Endothelial cell of hepatic sinusoid (primary cell): ENCODE measurements at regions not wholly inside any gene's neighbourhood (a gene's known extent, or its start where the extent isn't known, plus 50 kb on each side); places are given as distances from the start of the nearest gene placed in this dataset.

Experiments used
- in situ Hi-C: cut with HindIII; loops from 2 replicates; pipeline ENCODE4 v1.10.0; 2017; ENCODE audit warnings: low sequenced_read_pairs

DNA sequence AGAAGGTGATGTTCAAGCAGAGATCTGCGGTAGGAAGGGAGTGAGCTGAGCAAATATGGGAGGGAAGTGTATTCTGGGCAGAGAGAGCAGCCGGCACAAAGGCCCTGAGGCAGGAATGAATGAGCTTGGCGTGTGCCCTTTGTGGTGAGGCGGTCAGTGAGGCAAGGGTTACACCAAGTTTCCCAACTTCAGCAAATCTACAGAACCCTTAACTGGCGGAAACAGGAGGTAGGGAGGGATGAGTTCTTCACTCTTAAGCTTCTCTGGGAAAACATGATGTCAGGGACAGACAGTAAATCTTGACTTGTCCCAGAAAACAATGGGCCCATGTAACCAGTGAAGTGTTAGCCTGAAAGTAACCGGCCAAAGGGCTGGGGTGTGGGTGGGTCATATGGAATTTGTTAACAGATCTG is 97.1 kb upstream of the PTPN1 start:
- in situ Hi-C loops: loop anchor here (5.0 kb wide), 2 partner anchors 69 to 91 kb away; no protein-coding TSS in a partner anchor

DNA sequence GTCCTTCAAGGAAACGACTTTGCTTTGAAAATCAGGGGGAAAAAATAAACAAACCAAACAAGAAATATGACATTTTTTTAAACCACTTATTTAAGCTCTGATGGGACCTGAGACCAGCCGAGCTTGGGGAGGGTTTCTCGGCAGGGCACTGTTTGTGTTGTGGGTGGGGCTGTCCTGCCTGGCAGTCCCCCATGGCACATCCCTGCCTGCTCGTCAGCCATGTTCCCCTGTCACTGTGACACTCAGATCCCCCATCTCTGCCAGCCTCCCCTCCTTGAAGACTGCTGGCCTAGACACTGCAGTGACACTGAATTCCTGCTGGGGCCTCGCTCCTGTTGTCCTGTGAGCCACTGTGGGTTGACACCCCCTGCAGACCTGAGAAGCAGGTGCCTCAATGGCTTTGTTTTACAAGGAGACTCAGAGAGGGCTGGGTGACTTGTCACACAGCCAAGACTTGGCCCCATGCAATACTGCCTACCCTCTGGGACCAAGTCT is 95.1 kb upstream of the PTPN1 start:
- in situ Hi-C loops: no loop called here

DNA sequence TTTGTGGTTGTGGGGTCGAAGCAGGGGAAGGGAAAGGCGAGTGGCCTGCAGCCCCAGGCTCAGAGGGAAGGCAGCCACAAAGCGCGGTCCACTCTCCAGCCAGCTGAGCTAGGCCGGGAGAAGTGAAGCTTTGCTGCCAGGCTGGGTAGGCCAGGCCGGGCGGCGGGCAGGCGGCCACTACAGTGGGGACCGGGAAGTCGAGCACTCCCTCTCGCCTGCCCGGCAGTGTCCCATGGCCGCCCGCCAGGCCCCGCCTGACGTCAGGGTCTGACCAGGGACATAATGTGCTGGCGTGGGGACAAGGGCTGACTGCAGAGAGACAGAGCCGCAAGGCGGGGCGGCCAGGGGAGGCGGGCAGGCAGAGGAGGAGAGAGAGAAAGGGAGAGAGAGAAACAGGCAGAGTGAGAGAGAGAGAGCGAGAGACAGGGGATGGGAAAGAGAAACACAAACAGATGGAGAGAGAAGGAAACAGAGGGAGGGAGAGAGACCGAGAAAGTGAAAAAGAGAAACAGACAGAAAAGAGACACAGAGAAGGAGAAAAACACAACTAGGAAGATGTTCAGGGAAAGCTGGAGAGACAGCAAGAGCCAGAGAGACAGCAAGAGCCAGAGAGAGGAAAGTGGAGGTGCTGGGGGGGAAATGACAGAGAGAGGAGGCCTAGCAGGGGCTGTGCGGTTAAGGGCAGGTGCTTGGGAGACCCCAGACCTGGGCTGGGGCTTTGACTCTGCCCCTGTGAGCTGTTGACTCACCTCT is 94.5 kb upstream of the PTPN1 start:
- in situ Hi-C loops: no loop called here

DNA sequence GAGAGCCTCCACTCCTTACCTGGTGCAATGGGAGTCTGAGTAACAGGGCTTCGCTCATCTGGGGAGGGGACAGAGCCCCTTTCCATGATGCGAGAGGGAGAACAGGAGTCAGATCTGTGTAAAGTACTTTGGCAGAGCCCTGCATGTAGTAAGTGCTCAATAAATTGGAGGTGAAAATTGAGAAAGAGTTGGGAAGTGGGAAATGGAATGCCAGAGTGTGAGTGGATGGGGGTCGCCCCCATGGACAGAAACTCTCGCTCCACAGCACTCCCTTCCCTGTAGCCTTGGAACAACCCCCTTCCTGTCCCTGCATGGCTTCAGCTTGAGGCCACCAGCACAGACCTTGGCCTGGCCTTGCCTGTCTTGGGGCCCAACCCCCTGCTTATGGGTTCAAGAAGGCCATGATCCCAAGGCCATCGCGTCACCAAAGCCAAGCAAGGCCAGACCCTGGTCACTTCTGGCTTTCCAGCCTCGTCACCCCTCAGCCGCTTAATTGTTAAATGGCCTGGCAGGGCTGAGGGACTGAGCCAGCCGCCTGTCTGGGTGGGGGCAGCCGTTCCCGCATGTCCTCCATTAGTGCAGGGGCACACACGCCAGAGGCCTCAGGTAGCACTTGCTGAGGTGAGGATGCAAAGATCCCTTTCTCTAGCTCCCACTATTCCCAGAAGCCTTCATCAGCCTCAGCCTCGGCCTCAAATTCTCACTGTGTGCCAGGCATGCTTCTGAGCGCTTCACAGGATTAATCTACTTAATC is 93.7 kb upstream of the PTPN1 start:
- in situ Hi-C loops: no loop called here

DNA sequence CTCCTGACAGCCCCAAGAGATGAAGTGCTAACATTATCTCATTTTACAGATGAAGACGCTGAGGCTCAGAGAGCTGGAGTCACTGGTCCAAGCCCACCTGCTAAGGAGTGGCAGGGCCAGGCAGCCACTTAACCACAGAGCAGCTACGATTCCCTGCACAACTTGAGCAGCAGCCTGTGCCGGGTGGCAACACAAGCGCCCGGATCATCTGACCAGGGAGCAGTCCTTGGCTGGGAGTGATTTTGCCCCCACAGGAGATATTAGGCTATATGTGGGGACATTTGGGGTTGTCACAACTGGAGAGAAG is 93.2 kb upstream of the PTPN1 start:
- in situ Hi-C loops: no loop called here

DNA sequence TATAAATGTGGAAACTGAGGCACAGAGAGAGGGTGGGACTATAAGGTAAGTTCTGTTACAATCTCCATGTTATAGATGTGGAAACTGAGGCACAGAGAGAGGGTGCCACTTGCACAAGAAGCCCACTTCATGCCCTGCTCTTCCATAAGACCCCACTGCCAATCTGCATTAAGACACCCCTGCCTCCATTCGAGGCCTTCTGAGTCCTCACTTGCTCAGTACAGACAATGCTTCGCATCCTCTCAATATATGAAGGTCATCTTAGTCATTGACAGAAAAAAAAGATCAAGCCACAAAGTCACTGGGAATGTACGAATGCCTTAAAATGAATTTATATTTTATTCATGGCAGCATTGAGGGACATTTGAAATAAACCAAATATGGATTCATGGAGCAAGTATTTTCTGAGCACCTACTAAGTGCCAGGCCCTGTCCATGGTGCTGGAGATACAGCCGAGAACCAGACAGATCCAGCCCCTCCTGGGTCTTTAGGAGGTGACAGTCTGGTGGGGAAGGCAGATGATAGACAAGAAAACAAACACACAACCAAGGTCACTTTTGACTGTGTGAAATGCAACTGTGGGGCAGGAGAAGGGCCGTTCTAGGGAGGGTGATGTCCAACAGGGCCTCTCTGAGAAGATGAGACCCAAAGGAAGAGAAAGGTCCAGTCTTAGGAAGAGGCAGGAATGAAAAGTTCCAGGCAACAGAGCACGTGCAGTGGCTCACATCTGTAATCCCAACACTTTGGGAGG is 92.5 kb upstream of the PTPN1 start:
- in situ Hi-C loops: no loop called here

DNA sequence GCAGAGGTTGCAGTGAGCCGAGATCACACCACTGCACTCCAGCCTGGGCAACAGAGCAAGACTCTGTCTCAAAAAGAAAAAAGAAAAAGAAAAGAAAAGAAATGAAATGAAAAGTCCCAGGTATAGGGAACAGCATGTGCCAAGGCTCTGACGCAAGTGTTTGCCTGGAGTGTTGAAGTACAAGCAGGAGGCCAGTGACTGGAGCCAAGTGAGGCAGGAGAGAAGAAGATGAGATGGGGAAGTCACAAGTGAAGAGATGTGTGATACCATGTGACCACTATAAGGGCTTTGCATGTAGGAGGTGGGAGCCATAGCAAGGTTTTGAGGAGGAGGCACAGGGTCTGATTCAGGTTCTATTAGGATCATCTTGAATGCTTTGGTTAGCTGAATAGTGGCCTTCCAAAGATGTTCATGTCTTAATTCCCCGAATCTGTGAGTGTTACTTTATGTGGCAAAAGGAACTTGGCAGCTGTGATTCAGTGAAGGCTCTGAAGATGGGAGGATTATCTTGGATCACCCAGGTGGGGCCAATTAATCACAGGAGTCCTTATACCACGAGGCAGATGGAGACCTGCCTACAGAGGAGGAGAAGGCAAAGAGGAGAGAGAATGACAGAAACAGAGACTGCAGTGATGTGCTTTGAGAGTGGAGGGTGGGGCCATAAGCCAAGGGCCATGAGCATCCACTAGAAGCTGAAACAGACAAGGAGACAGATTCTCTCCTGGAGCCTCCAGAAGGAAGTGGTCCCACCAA is 91.1 kb upstream of the PTPN1 start:
- in situ Hi-C loops: no loop called here

DNA sequence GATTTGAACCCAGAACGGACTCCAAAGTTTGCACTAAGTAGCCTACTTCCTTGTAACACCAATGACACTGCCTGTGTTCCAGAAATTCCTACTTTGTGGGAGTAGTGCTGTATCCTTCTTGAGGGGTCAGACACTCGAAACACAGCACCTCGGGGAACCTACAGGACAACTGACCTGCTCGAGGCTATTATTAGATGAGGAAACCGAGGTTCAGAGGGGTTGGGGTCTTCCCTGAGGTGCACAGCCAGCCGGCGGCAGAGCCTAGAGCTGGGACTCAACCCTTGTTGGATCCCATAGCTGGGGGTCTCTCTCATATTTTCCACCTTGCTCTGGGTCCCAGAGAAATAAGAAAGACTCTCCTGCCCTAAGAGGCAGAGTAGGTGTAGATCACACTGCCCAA is 89.8 kb upstream of the PTPN1 start:
- in situ Hi-C loops: no loop called here

DNA sequence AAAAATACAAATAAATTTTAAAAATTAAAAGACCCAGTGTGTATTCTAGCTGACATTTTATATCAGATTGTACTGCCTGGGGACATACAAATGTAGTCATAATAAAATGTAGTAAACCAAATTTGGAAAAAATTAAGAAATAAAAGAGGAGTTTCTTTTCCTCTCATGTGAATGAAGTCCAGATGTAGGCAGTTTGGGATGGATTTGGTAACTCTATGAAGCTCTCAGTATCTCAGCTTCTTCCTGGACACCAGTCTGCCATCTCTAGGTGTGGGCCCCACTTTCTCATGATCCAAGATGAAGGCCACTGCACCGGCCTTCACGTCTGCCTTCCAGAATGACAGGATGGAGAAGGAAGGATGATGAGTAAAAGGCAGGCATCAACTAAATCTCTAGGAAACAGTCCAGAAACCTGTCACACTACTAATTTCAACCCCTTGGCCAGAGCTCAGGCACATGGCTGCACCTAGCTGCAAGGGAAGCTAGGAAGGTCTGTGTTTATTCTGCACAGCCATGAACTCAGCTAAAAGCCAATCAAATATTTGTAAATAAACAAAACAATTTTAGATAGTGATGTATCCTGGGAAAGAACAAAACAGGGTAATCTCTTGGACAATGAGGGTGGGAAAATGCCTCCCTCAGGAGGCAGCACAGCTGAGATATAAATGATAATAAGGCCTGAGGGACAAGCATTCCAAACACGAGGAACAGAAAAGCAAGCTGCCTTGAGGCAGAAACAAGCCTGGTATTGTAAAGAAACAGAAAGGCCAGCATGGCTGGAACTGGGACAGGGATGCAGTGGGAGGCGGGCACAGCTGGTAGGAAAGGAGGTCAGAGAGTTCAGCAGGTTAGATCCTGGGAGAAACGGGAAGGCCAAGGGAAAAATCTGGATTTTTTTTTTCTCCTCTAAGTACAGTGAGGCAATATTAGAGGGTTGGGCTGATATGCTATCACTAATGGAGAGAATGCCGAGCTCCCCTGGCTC is 88.5 kb upstream of the PTPN1 start:
- in situ Hi-C loops: no loop called here

DNA sequence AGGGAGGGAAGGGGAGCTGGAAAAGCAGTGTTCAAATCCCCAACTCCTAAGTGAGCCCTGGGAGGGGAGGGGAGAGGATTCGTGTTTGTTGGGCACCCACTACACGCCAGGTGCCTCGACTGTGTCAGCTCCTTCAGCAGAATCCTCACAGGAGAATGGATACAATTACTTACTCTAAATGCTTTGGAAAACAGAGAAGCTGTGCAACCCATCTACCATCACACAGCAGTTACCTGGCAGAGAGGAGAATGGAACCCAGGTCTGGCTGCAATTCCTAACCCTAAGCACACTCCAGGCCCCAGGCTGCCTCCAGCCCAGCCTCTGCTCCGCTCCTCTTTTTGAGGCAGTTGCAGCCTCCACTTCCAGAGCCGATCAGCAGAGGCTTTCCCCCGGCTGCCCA is 86.4 kb upstream of the PTPN1 start:
- in situ Hi-C loops: no loop called here

DNA sequence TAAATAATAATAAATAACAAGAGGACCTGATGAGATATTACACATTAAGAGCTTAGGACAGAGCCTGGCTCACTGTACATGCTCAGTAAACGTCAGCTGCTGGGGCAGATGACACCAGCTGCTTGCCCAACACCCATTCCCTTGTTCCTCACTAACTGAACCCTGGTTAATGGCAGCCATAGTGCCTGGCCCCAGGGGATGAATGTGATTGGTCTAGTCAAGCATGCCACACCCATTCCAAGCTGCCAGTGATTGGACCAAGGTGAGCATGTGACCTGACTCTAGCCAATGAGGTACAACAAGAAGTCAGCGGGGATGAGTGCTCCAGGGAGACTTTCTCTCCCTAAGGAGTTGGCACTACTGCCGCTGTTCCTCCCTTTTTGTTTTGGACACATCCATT is 85.1 kb upstream of the PTPN1 start:
- in situ Hi-C loops: no loop called here

DNA sequence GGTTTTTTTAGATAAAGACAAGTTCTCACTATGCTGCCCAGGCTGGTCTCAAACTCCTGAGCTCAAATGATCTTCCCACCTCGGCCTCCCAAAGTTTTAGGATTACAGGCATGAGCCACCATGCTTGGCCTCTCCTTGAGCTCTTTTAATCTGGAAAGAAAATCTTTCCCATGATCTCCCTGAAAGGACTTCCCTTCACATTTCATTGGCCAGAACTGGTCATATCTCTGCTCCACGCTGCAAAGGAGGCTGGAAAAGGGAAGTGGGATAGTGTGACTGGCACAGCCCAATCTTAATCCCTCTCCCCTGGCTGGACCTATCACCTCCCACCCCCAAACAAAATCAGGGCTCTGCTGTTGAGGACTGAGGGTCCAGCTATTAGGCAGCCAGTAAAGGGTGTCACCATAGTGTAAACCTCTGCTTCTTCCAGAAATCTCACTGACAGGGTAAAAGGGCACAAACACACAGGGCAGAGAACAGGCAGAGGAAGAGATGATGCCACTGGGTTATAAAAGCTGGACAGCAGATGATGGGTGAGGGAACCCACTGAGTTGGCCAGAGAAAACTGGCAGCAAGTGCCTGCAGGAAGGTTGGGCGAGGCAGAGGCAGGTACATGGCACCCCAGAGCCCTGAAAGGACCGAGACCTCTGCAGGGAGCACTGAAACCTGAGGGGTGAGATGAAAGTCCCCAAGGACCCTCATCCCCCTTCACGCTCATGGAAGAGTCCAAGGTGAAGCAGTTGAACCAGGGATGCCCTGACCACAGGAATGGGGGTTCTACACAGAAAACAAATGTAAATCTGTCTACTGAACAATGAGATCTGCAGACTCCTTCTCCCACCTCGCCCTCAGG is 83.1 kb upstream of the PTPN1 start:
- in situ Hi-C loops: no loop called here

DNA sequence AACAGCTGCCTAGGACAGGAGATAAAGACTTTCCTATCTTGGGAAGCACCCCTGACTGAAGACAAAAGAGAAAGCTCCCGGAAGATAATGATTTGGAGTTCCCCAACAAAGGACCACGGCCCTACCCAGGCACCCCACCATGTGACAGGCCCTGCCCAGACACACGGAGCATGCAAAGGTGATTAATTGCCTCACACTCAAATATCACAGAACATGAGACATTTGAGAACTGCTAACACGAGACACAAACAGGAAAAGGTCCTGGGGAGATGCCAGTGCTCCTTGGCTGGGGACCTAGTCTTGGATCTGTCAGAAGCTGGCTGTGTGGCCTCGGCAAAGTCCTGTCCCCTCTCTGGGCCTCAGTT is 82.5 kb upstream of the PTPN1 start:
- in situ Hi-C loops: no loop called here

DNA sequence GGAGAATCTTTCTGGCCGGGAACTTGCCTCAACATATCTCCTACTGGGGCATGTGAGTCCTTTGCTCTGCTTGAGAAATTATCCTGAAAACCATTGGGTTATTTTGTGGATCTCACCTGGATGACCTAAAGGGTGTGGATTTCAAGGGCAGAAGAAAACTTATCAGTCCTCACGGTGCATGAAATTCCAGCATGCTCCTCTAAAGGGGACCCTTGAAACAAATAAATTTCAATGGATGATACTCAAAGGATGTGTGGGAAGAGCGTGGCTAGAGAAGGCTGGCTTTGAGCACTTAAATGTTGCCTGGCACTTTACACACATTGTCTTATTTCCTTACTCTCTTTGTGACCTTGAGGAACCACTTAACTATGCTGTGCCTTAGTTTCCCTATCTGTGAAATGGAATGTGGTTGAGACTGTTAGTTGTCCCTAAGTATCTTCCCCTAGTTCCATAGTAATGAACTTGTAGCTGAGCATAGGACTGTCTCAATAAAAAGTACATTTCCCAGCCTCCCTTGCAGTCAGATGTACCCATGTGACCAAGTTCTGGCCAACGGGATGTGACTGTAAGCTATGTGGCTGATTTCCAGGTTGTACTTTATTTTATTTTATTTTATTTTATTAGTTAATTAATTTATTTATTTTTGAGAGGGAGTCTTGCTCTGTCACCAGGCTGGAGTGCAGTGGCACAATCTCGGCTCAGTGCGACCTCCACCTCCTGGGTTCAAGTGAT is 81.9 kb upstream of the PTPN1 start:
- in situ Hi-C loops: no loop called here

DNA sequence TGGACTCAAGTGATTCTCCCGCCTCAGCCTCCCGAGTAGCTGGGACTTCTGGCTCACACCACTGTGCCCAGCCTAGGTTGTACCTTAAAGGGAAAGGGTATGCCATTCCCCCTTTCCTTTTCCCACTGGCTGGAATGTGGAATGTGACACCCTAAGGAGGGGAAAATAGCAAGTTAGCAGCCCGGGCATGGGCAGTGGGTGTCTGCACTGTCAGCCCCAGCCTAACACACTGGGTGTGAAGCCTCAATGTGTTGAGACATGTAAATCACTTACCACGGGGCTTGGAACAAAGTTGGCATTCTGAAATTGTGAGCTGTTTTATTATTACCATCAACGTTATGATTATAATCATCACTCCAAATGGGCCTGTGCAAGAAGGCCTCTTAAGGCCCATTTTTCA is 80.8 kb upstream of the PTPN1 start:
- in situ Hi-C loops: no loop called here

DNA sequence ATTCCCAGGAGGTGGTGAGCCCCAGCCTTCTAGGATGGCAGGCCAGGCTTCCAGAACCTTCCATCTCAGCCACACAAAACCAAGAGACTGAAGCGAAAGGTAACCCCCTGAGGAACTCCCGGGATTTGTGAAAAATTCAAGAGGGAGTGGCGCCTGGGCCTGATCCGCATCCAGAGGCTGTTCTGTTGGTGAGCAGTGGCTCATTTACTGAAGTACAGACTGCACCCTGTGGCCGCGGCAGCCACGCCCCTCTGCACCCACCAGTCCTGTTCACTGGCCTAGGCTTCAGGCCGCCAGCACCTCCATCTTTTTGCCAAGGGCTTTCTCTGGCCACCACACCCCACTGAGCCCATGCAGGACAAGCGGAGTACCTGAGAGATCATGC is 79.1 kb upstream of the PTPN1 start:
- in situ Hi-C loops: no loop called here

DNA sequence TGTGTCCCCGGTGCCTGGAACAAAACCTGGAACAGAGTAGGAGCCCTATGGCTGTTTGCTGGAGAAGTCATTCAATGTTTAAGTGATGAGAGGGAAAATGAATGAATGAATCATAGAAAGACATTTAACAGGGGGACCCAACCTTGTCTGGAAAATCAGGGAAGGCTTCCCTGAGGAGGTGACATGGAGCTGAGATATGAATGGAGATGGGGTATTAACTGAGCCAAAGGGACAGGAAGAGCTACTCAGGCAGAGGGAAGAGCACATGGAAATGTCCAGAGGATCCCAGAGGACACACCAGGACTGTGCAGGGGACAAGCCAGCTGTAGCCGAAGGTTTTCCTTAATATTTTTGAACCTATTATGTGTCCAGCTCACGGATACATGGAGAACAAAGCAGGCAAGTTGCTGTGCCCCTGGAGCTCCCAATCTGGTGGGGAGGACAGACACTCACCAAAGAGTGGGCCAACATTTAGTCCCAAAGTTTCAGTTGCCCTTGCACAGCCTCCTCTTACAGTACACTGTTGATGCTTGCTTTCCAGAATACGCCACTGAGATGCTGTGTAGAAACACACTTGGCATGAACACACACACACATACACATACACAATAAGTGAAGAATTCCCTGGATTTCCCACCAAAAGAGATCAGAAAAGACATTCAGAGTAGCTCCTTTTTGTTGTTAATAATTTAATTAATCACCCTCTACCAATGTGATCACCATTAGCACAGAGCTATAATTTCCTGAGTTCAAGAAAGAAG is 77.0 kb upstream of the PTPN1 start:
- in situ Hi-C loops: no loop called here

DNA sequence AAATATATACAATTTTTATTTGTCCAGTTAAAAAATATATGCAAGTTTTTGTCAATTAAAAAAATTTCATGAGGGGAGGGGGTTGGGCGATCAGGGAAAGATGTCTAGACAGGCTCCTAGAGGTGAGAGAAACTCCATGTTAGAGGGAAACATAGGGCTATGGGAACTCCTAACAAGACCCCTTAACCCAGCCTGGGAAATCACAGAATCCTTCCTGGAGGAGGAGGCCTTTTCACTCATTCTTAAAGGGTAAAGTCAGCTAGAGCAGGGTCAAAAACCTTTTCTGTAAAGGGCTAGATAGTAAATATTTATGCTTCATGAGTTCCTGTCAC is 75.9 kb upstream of the PTPN1 start:
- in situ Hi-C loops: no loop called here
